Tibial nerve (tissue), 4 donors: ENCODE measurements at regions not wholly inside any gene's neighbourhood (a gene's known extent, or its start where the extent isn't known, plus 50 kb on each side); places are given as distances from the start of the nearest gene placed in this dataset.

Experiments used
- DNase-seq, 2 donors: peaks; one replicate each; pipeline ENCODE4 v3.0.0-alpha.2; 2019; ENCODE audit warnings: low spot score in 2 of 2
- H3K27ac ChIP-seq, 4 donors: fragments of 200-600 bp; sonication (generic) in 3 of 4; one replicate each; pipeline ENCODE4 v1.5.1; 2017 to 2019; ENCODE audit warnings: mild to moderate bottlenecking in 1 of 4
- H3K27me3 ChIP-seq, 2 donors: fragments of 200-600 bp; sonication (generic) in 1 of 2; one replicate each; pipeline versions ENCODE4 v1.5.1 to v1.6.0; 2017 to 2019
- H3K36me3 ChIP-seq, 3 donors: fragments of 200-600 bp; sonication (generic); one replicate each; pipeline ENCODE4 v1.5.1; 2018 to 2019
- H3K4me1 ChIP-seq, 4 donors: fragments of 200-600 bp; sonication (generic) in 3 of 4; one replicate each; pipeline ENCODE4 v1.5.1; 2017 to 2019
- H3K4me3 ChIP-seq, 4 donors: fragments of 200-600 bp; sonication (generic) in 3 of 4; one replicate each; pipeline ENCODE4 v1.5.1; 2017 to 2019; ENCODE audit warnings: mild to moderate bottlenecking in 1 of 4, moderate library complexity in 1 of 4
- H3K9me3 ChIP-seq, 4 donors: fragments of 200-600 bp; sonication (generic) in 3 of 4; one replicate each; pipeline ENCODE4 v1.5.1; 2017 to 2019
- EP300 ChIP-seq, 2 donors: sonication (generic); formaldehyde crosslinking; IDR thresholded peaks; one replicate each; pipeline ENCODE4 v1.6.1; 2017; ENCODE audit warnings: antibody characterized with exemption in 2 of 2, mild to moderate bottlenecking in 1 of 2
- POLR2A ChIP-seq, 2 donors: fragments of 450-650 bp; IDR thresholded peaks; one replicate each; pipeline ENCODE4 v1.6.1; 2017; ENCODE audit warnings: antibody characterized with exemption in 2 of 2, mild to moderate bottlenecking in 2 of 2, moderate library complexity in 2 of 2
- WGBS, 2 donors: methylation state at CpG; one replicate each; pipeline ENCODE4 v1.1.5; 2018; 5-methylcytosine and 5-hydroxymethylcytosine counted together
- TF ChIP-seq, protein P1 (sequence below), 5 experiments: fragments of 200-600 bp in 3 of 5; fragments of 450-650 bp in 2 of 5; sonication (generic) in 3 of 5; IDR thresholded peaks; one replicate each; pipeline ENCODE4 v1.5.1; 2016 to 2019; ENCODE audit warnings: antibody characterized with exemption in 5 of 5, mild to moderate bottlenecking in 3 of 5, moderate library complexity in 2 of 5

DNA sequence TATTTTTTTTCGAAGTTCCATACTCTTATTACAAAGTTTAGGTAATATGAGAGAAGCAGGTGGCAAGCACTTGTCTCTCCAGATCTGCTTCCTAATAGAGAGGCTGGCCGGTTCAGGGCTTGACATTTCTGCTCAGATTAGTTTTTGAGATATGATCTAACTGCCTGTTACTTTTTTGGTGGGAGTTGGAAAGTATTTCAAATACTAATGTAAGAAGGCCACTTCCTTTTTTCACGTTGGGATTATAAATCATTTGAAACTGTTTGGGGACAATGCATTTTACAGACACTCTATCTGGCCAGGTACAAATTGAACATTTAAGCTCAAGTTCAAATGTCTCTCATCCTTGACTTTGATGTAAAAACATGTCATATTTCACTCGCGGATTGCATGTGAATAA, 222.1 kb upstream of the SULF2 start:
- H3K9me3 ChIP-seq, result peaks cover 0 to 27% (median 0%) of the 10 kb centered on the region in 4 donors
- H3K4me1 ChIP-seq, result no peaks in the 10 kb centered on the region
- TF ChIP-seq EP300 (IDR thresholded peaks at IDR 0.05) (no peak), POLR2A (IDR thresholded peaks at IDR 0.05) (no peak)
- TF ChIP-seq, protein P1, sequence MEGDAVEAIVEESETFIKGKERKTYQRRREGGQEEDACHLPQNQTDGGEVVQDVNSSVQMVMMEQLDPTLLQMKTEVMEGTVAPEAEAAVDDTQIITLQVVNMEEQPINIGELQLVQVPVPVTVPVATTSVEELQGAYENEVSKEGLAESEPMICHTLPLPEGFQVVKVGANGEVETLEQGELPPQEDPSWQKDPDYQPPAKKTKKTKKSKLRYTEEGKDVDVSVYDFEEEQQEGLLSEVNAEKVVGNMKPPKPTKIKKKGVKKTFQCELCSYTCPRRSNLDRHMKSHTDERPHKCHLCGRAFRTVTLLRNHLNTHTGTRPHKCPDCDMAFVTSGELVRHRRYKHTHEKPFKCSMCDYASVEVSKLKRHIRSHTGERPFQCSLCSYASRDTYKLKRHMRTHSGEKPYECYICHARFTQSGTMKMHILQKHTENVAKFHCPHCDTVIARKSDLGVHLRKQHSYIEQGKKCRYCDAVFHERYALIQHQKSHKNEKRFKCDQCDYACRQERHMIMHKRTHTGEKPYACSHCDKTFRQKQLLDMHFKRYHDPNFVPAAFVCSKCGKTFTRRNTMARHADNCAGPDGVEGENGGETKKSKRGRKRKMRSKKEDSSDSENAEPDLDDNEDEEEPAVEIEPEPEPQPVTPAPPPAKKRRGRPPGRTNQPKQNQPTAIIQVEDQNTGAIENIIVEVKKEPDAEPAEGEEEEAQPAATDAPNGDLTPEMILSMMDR (IDR thresholded peaks at IDR 0.05), result no peak
- H3K27me3 ChIP-seq, result no peaks in the 10 kb centered on the region
- no peak for DNase-seq
- WGBS, 2 donors, result 76 to 77% methylated on average over 5 of the region's 5 CpGs
- no peak overlapping the region for H3K27ac ChIP-seq
- H3K4me3 ChIP-seq, result no peak overlapping the region
- H3K36me3 ChIP-seq, result no peaks in the 10 kb centered on the region

- Histone ChIP-seq H3K36me3 (no peaks in the 10 kb centered on the region), H3K27me3 (no peaks in the 10 kb centered on the region), H3K27ac (no peak overlapping the region), H3K4me1 (no peaks in the 10 kb centered on the region), H3K4me3 (no peak overlapping the region), H3K9me3 (peaks cover 0 to 24% (median 0%) of the 10 kb centered on the region in 4 donors)
- TF ChIP-seq, protein P1 (IDR thresholded peaks at IDR 0.05), result no peak
- no peak for TF ChIP-seq EP300 (IDR thresholded peaks at IDR 0.05)
- no peak for TF ChIP-seq POLR2A (IDR thresholded peaks at IDR 0.05)
- DNase-seq, result no peak
- 43 to 63% methylated on average over 12 to 13 of the region's 14 CpGs for WGBS, 2 donors
Observed at GRCh38 chr20:48006036-48006833, 221.0 kb upstream of the SULF2 start.

GRCh38 chr20:48003021-48003420, 217.7 kb upstream of the SULF2 start:
- Histone ChIP-seq H3K27me3 (no peaks in the 10 kb centered on the region), H3K36me3 (no peaks in the 10 kb centered on the region), H3K4me1 (no peaks in the 10 kb centered on the region), H3K4me3 (no peak overlapping the region), H3K9me3 (peaks cover 0 to 23% (median 0%) of the 10 kb centered on the region in 4 donors), H3K27ac (no peak overlapping the region)
- 89 to 90% methylated on average over 2 of the region's 2 CpGs for WGBS, 2 donors
- TF ChIP-seq, protein P1 (IDR thresholded peaks at IDR 0.05), result no peak
- TF ChIP-seq EP300 (IDR thresholded peaks at IDR 0.05) (no peak), POLR2A (IDR thresholded peaks at IDR 0.05) (no peak)
- DNase-seq, result no peak

- 62 to 70% methylated on average over 2 of the region's 2 CpGs for WGBS, 2 donors
- no peaks in the 10 kb centered on the region for H3K27me3 ChIP-seq
- H3K4me1 ChIP-seq, result no peaks in the 10 kb centered on the region
- TF ChIP-seq, protein P1 (IDR thresholded peaks at IDR 0.05), result no peak
- TF ChIP-seq EP300 (IDR thresholded peaks at IDR 0.05), result no peak
- no peak for TF ChIP-seq POLR2A (IDR thresholded peaks at IDR 0.05)
- no peak overlapping the region for H3K4me3 ChIP-seq
- H3K9me3 ChIP-seq, result peaks cover 0 to 18% (median 0%) of the 10 kb centered on the region in 4 donors
- no peak for DNase-seq
- no peak overlapping the region for H3K27ac ChIP-seq
- H3K36me3 ChIP-seq, result no peaks in the 10 kb centered on the region
Observed at GRCh38 chr20:48002517-48002970, 217.3 kb upstream of the SULF2 start.

- Histone ChIP-seq H3K27ac (no peak overlapping the region), H3K4me1 (no peaks in the 10 kb centered on the region), H3K4me3 (no peak overlapping the region), H3K27me3 (no peaks in the 10 kb centered on the region), H3K9me3 (peaks cover 0 to 18% (median 0%) of the 10 kb centered on the region in 4 donors), H3K36me3 (no peaks in the 10 kb centered on the region)
- no peak for DNase-seq
- no peak for TF ChIP-seq EP300 (IDR thresholded peaks at IDR 0.05)
- TF ChIP-seq POLR2A (IDR thresholded peaks at IDR 0.05), result no peak
- TF ChIP-seq, protein P1 (IDR thresholded peaks at IDR 0.05), result no peak
Observed at GRCh38 chr20:47999166-47999565, 213.9 kb upstream of the SULF2 start.
